Right lobe of liver (tissue), 4 donors: ENCODE measurements at regions not wholly inside any gene's neighbourhood (a gene's known extent, or its start where the extent isn't known, plus 50 kb on each side); places are given as distances from the start of the nearest gene placed in this dataset.

ENCODE experiments used
- CTCF ChIP-seq, 4 donors: fragments of 200-600 bp in 3 of 4; fragments of 450-650 bp in 1 of 4; IDR thresholded peaks; one replicate each; pipeline versions ENCODE4 v1.5.1 to v1.8.0; 2016 to 2022; ENCODE audit warnings: antibody characterized with exemption in 4 of 4, mild to moderate bottlenecking in 2 of 4
- POLR2A ChIP-seq: fragments of 450-650 bp; IDR thresholded peaks from one replicate; pipeline ENCODE4 v1.6.1; 2017; ENCODE audit warnings: antibody characterized with exemption, mild to moderate bottlenecking
- donor health status: DM: no; HTN: no; CAD: no.
- donor health status: DM: no; HTN: no; CAD: no.
- donor health status: DM: no; HTN: yes; CAD: no.

DNA sequence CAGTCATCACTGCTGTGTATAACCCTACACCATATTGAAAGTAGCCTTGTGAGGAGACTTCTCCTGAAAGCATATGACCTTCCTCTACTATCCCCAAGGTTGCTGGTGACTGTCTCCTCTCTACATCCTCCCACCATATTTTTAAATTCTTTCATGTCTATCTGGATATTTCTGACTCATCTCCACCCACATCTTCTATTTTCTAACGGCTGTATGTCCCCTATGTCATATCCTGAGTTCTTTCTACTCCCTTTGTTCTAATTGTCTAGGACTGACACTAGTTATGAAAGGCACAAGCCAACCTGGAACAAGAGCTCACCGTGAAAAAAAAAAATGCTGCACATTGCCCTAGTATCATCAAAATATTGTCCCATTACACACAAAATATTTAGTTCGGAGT, 218.3 kb upstream of the ZNF462 start:
- TF ChIP-seq CTCF (IDR thresholded peaks at IDR 0.05), result no peak
- no peak for TF ChIP-seq POLR2A
